ENCODE measurements at regions not wholly inside any gene's neighbourhood (a gene's known extent, or its start where the extent isn't known, plus 50 kb on each side); places are given as distances from the start of the nearest gene placed in this dataset.

GRCh38 chr10:56537984-56538383 is 176.9 kb upstream of the ZWINT start:
- TF ChIP-seq CTCF (IDR thresholded peaks at IDR 0.05) (no peak), EZH2 (IDR thresholded peaks at IDR 0.05; ENCODE audit: borderline replicate concordance, insufficient read depth, low read depth, low read length, poor library complexity, severe bottlenecking) (no peak)
